ENCODE measurements at regions not wholly inside any gene's neighbourhood (a gene's known extent, or its start where the extent isn't known, plus 50 kb on each side); places are given as distances from the start of the nearest gene placed in this dataset.

DNA sequence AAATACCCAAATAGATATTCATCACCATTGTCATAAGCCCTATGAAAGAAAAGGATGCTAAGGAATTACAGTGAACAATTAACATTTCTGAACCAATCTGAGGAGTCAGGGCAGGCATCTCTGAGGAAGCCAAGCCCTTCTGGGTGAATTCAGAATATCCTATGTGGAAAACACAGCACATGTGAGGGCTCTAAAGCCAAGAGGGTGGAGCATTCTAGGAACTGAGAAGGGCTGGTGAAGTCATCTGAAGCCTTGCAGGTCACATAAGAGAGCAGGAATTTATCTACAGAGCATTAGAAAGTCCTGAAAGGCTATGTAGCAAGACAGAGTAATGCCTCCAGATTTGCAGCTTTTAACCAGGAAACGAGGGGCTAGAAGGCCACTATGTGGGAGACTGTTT is 195.7 kb downstream of the SPATA18 start:
- no peak overlapping the region for H3K4me3 ChIP-seq
- no peak for DNase-seq
- no peaks in the 10 kb centered on the region for H3K9me2 ChIP-seq (ENCODE audit: insufficient read depth)
- no TSS peak for BruUV-seq (replicated peaks)
- H3F3A ChIP-seq (ENCODE audit: insufficient read depth, low read depth), result no peaks in the 10 kb centered on the region
- TF ChIP-seq CTCF (conservative IDR thresholded peaks at IDR 0.05) (no peak), EZH2 (IDR thresholded peaks at IDR 0.05; ENCODE audit: low read depth) (no peak)
- H3K27me3 ChIP-seq (ENCODE audit: insufficient read depth, low read depth), result no peaks in the 10 kb centered on the region
- no peak overlapping the region for H2AFZ ChIP-seq
- H3K27ac ChIP-seq, result no peak overlapping the region
- no peaks in the 10 kb centered on the region for H4K20me1 ChIP-seq (ENCODE audit: insufficient read depth)
- ChIA-PET POLR2A (ENCODE audit: unreplicated experiment) (no interaction called here), CTCF (no interaction called here)
- H3K36me3 ChIP-seq (ENCODE audit: low read depth), result no peaks in the 10 kb centered on the region
- intact Hi-C loops (cut with micrococcal nuclease; ENCODE audit: unreplicated experiment), result no loop called here
- no peaks in the 10 kb centered on the region for H3K79me2 ChIP-seq (ENCODE audit: low read depth)
- no peaks in the 10 kb centered on the region for H3K4me1 ChIP-seq (replicated peaks; ENCODE audit: insufficient read depth)
- no peaks in the 10 kb centered on the region for H3K9me3 ChIP-seq (ENCODE audit: insufficient read depth, low read depth)
- H3K4me2 ChIP-seq, result no peak overlapping the region

DNA sequence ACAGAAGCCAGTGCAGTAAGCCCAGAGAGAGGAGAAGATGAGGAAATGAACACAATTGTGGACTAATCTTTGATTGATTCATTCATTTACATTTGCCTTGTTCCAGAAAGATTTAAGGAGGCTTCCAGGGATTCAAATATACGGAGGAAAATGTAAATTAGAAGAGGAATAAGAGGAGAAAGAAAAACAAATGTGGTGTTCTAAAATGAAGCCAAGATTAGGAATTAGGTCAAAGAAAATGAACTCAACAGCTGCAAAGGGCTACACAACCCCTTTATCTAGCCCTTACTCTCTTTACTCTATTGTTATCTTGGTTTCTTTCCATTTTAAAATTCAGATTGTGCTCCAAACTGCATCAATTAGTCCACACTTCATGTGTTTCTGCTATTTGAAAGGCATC is 196.8 kb downstream of the SPATA18 start:
- Histone ChIP-seq H3K79me2 (ENCODE audit: low read depth) (no peaks in the 10 kb centered on the region), H3K27ac (no peak overlapping the region), H2AFZ (no peak overlapping the region), H3K36me3 (ENCODE audit: low read depth) (no peaks in the 10 kb centered on the region), H3K9me3 (ENCODE audit: insufficient read depth, low read depth) (no peaks in the 10 kb centered on the region), H3K9me2 (ENCODE audit: insufficient read depth) (no peaks in the 10 kb centered on the region), H3K27me3 (ENCODE audit: insufficient read depth, low read depth) (no peaks in the 10 kb centered on the region), H3K4me1 (replicated peaks; ENCODE audit: insufficient read depth) (no peaks in the 10 kb centered on the region), H3F3A (ENCODE audit: insufficient read depth, low read depth) (no peaks in the 10 kb centered on the region), H3K4me2 (no peak overlapping the region), H4K20me1 (ENCODE audit: insufficient read depth) (no peaks in the 10 kb centered on the region), H3K4me3 (no peak overlapping the region)
- CTCF ChIA-PET, result no interaction called here
- intact Hi-C loops (cut with micrococcal nuclease; ENCODE audit: unreplicated experiment), result no loop called here
- BruUV-seq (replicated peaks), result no TSS peak
- TF ChIP-seq EZH2 (IDR thresholded peaks at IDR 0.05; ENCODE audit: low read depth) (no peak), CTCF (conservative IDR thresholded peaks at IDR 0.05) (no peak)
- DNase-seq, result no peak
- POLR2A ChIA-PET (ENCODE audit: unreplicated experiment), result interaction anchor here (0.6 kb wide), 1 partner anchor 474 kb away, joined by 3 read pairs; no protein-coding TSS in a partner anchor

DNA sequence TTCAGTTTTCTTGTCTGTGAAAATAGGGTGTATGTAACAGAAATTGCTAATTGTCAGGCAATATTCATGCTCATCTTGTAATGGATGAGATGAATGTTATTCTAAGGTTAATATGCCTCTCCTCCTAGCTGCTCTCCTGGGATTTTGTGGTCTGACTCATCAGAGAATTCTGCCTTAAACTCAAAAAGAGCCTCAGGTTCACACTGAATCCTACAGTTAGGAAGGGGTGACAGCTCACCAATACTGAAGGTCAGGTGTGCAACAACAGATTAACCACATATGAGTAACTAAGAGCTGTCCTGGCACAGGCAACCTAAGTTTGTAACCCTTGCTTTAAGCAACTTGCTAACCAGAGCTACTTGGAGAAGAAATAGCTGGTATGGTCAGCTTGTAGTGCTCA is 197.7 kb downstream of the SPATA18 start:
- Histone ChIP-seq H3K27ac (no peak overlapping the region), H3K79me2 (ENCODE audit: low read depth) (no peaks in the 10 kb centered on the region), H3K9me3 (ENCODE audit: insufficient read depth, low read depth) (no peaks in the 10 kb centered on the region), H3K9me2 (ENCODE audit: insufficient read depth) (no peaks in the 10 kb centered on the region), H3K4me3 (no peak overlapping the region), H3F3A (ENCODE audit: insufficient read depth, low read depth) (no peaks in the 10 kb centered on the region), H3K27me3 (ENCODE audit: insufficient read depth, low read depth) (no peaks in the 10 kb centered on the region), H4K20me1 (ENCODE audit: insufficient read depth) (no peaks in the 10 kb centered on the region), H3K36me3 (ENCODE audit: low read depth) (no peaks in the 10 kb centered on the region), H2AFZ (no peak overlapping the region), H3K4me2 (no peak overlapping the region), H3K4me1 (replicated peaks; ENCODE audit: insufficient read depth) (no peaks in the 10 kb centered on the region)
- no peak for TF ChIP-seq CTCF (conservative IDR thresholded peaks at IDR 0.05)
- TF ChIP-seq EZH2 (IDR thresholded peaks at IDR 0.05; ENCODE audit: low read depth), result no peak
- intact Hi-C loops (cut with micrococcal nuclease; ENCODE audit: unreplicated experiment), result no loop called here
- ChIA-PET POLR2A (ENCODE audit: unreplicated experiment) (no interaction called here), CTCF (no interaction called here)
- BruUV-seq (replicated peaks), result no TSS peak
- DNase-seq, result peak in 1 of 2 experiments; percentile 68

Data from PC-9 (cell line).